Psoas muscle (tissue), 7 donors: ENCODE measurements at regions not wholly inside any gene's neighbourhood (a gene's known extent, or its start where the extent isn't known, plus 50 kb on each side); places are given as distances from the start of the nearest gene placed in this dataset.

Experiments
- ATAC-seq, 4 donors: fragments of 200-7000 bp; cut with Tn5 transposase; one replicate each; pipeline ENCODE4 v1.9.1; 2020; ENCODE audit warnings: moderate library complexity in 3 of 4, mild to moderate bottlenecking in 2 of 4
- DNase-seq, 2 donors: peaks; one replicate each; pipeline ENCODE4 v3.0.0-alpha.2; 2020
- H3K27ac ChIP-seq: fragments of 200-600 bp; one replicate; pipeline ENCODE4 v1.8.0; 2022
- H3K27me3 ChIP-seq, 3 donors: fragments of 200-600 bp in 1 of 3; one replicate each; pipeline versions ENCODE4 v1.6.1 to v1.8.0; 2013 to 2022; ENCODE audit warnings: low read length in 2 of 3, mild to moderate bottlenecking in 2 of 3, moderate library complexity in 1 of 3; ENCODE audit not compliant: insufficient read depth in 3 of 3
- H3K36me3 ChIP-seq, 2 donors: fragments of 200-600 bp in 1 of 2; one replicate each; pipeline versions ENCODE4 v1.6.1 to v1.8.0; 2013 to 2022; ENCODE audit warnings: low read depth in 1 of 2, mild to moderate bottlenecking in 1 of 2, moderate library complexity in 1 of 2; ENCODE audit not compliant: insufficient read depth in 1 of 2
- H3K4me1 ChIP-seq: fragments of 200-600 bp; one replicate; pipeline ENCODE4 v1.8.0; 2022
- H3K4me3 ChIP-seq: fragments of 200-600 bp; one replicate; pipeline ENCODE4 v1.8.0; 2022; ENCODE audit warnings: mild to moderate bottlenecking
- H3K9me3 ChIP-seq: fragments of 200-600 bp; one replicate; pipeline ENCODE4 v1.8.0; 2022
- CTCF ChIP-seq: fragments of 200-600 bp; IDR thresholded peaks from one replicate; pipeline ENCODE4 v1.8.0; 2022; ENCODE audit warnings: antibody characterized with exemption
- WGBS, 3 donors: extraction: QIAGEN DNeasy Blood & Tissue Kit; methylation state at CpG; one replicate each; pipeline versions ENCODE4 v1.1.6 to v1.1.7; 2013; 5-methylcytosine and 5-hydroxymethylcytosine counted together
- intact Hi-C, 2 donors: fragments of 100-400 bp; cut with DNase I; formaldehyde crosslinking; loops; one replicate each; pipeline versions ENCODE4 v1.11.0 to v1.14.2; 2022
- donor health status: healthy with polysubstance abuse.
- donor health status: DM: no; HTN: no; CAD: no; lungs with moderate emphysema.
- donor health status: Bipolar disorder and iron deficiency.
- donor health status: healthy.
- donor health status: DM: yes; HTN: yes; CAD: no.
- donor health status: DM: no; HTN: no; CAD: no.
- donor health status: DM: yes; HTN: yes; CAD: no.

GRCh38 chr18:51523671-51524070 lies 326.2 kb upstream of the MEX3C start:
- Histone ChIP-seq H3K4me1 (no peaks in the 10 kb centered on the region), H3K9me3 (no peaks in the 10 kb centered on the region), H3K27ac (no peak overlapping the region), H3K27me3 (no peaks in the 10 kb centered on the region), H3K36me3 (no peaks in the 10 kb centered on the region), H3K4me3 (no peak overlapping the region)
- no peak for TF ChIP-seq CTCF
- DNase-seq = no peak
- WGBS, 3 donors = 67 to 76% (median 69%) methylated on average over 3 of the region's 3 CpGs
- intact Hi-C loops = no loop called here
- ATAC-seq = no peak

- DNase-seq (no peak), ATAC-seq (no peak)
- no peaks in the 10 kb centered on the region for H3K9me3 ChIP-seq
- no peaks in the 10 kb centered on the region for H3K27me3 ChIP-seq
- intact Hi-C loops = no loop called here
- H3K36me3 ChIP-seq = no peaks in the 10 kb centered on the region
- 60 to 67% (median 64%) methylated on average over 4 of the region's 4 CpGs for WGBS, 3 donors
- no peak for TF ChIP-seq CTCF
- H3K4me1 ChIP-seq = no peaks in the 10 kb centered on the region
- no peak overlapping the region for H3K4me3 ChIP-seq
- H3K27ac ChIP-seq = no peak overlapping the region
Observed at GRCh38 chr18:51525453-51526225, 328.2 kb upstream of the MEX3C start.

DNA sequence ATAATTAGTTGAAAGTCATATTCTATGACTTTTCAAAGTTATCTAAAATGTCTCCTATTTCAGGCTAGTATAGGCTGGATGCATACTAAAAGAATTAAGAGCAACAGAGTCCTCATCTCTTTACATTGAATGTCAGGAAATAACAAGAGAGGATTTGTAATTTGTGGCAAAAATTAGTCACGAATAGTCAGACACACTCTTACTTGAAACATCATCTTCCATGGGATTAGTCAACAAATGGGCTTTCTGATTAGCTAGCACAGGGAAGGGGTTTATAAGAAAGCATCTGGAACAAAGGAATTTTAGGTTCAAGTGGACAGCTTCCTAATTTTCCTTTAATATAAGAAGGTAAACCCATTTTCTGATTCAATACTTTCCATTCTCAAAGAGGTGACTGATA lies 330.3 kb upstream of the MEX3C start:
- intact Hi-C loops = no loop called here

DNA sequence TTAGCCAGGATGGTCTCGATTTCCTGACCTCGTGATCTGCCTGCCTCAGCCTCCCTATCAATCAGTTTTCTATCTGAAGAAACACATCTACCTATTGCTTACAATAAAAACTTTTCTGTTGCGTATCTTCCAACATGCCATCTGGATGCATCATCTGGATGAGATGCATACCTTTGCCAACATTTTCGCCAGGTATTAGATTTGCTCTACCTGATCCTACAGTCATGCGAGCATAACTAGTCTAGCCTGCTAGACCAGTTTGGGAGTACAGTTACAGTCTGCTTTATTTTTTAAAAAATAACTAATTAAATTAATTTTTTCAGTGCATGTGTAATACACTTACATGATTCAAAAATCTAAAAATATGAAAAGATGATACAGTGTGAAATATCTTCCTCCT lies 334.0 kb upstream of the MEX3C start:
- no peak for TF ChIP-seq CTCF
- 90 to 94% (median 92%) methylated on average over 5 of the region's 5 CpGs for WGBS, 3 donors
- Histone ChIP-seq H3K27me3 (no peaks in the 10 kb centered on the region), H3K9me3 (no peaks in the 10 kb centered on the region), H3K36me3 (no peaks in the 10 kb centered on the region), H3K4me1 (no peaks in the 10 kb centered on the region), H3K4me3 (no peak overlapping the region), H3K27ac (no peak overlapping the region)
- ATAC-seq = no peak
- intact Hi-C loops = loop anchor here in 1 of 2 donors (10.0 kb wide), 1 partner anchor 417 kb away; no protein-coding TSS in a partner anchor
- DNase-seq = no peak

More for the DNA sequence above, 330.3 kb upstream of the MEX3C start:
- Histone ChIP-seq H3K4me3 (no peak overlapping the region), H3K9me3 (no peaks in the 10 kb centered on the region), H3K27ac (no peak overlapping the region), H3K27me3 (no peaks in the 10 kb centered on the region), H3K36me3 (no peaks in the 10 kb centered on the region), H3K4me1 (no peaks in the 10 kb centered on the region)
- WGBS, 3 donors = 75 to 86% (median 77%) methylated on average over 1 of the region's 1 CpG
- DNase-seq = no peak
- no peak for ATAC-seq
- no peak for TF ChIP-seq CTCF

DNA sequence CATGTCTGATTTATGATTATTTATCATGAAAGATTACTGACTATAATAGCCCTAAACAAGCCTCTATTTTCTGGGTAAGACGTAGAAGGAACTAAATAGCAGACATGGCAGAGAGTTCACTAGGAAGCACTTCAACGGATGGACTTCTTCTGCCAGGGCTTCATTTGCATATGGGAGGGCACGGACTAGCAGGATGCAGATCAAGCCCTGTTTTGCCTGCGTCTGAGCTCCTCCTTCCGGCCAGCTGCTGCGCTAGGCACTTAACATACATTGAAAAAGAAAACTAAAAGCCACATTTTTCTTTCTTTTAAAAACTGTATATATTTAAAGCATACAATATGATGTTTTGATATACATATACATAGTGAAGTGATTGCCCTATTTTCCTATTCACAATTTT lies 340.0 kb upstream of the MEX3C start:
- H3K9me3 ChIP-seq = no peaks in the 10 kb centered on the region
- H3K36me3 ChIP-seq = no peaks in the 10 kb centered on the region
- intact Hi-C loops = loop anchor here in 1 of 2 donors (10.0 kb wide), 1 partner anchor 423 kb away; no protein-coding TSS in a partner anchor
- peak; percentile 5 for TF ChIP-seq CTCF
- 7 to 9% (median 7%) methylated on average over 6 of the region's 6 CpGs for WGBS, 3 donors
- no peak overlapping the region for H3K4me3 ChIP-seq
- H3K27me3 ChIP-seq = no peaks in the 10 kb centered on the region
- H3K27ac ChIP-seq = no peak overlapping the region
- ATAC-seq = no peak
- H3K4me1 ChIP-seq = no peaks in the 10 kb centered on the region
- DNase-seq = no peak
